Glomerular visceral epithelial cell (primary cell): ENCODE measurements at regions not wholly inside any gene's neighbourhood (a gene's known extent, or its start where the extent isn't known, plus 50 kb on each side); places are given as distances from the start of the nearest gene placed in this dataset.

Experiments
- DNase-seq: peaks from one replicate; pipeline ENCODE4 v3.0.0-alpha.2; 2016; ENCODE audit errors: extremely low spot score

- DNase-seq: no peak
Measured at GRCh38 chr22:49586873-49587272, 240.8 kb downstream of the BRD1 start.

- DNase-seq: no peak
Measured at GRCh38 chr22:49586244-49586748, 241.4 kb downstream of the BRD1 start.

GRCh38 chr22:49585461-49586243 lies 242.0 kb downstream of the BRD1 start:
- no peak for DNase-seq

GRCh38 chr22:49583886-49584505 lies 243.7 kb downstream of the BRD1 start:
- no peak for DNase-seq

GRCh38 chr22:49583341-49583740 lies 244.3 kb downstream of the BRD1 start:
- DNase-seq: no peak

GRCh38 chr22:49582678-49583077 lies 245.0 kb downstream of the BRD1 start:
- DNase-seq: no peak

GRCh38 chr22:49582181-49582580 lies 245.5 kb downstream of the BRD1 start:
- DNase-seq: no peak

GRCh38 chr22:49580024-49580423 lies 247.6 kb downstream of the BRD1 start:
- no peak for DNase-seq

GRCh38 chr22:49577168-49578060 lies 250.3 kb downstream of the BRD1 start:
- no peak for DNase-seq

- DNase-seq: no peak
Measured at GRCh38 chr22:49576241-49577141, 251.2 kb downstream of the BRD1 start.

GRCh38 chr22:49575703-49576081 lies 252.0 kb downstream of the BRD1 start:
- DNase-seq: no peak

- no peak for DNase-seq
Measured at GRCh38 chr22:49574881-49575702, 252.6 kb downstream of the BRD1 start.

- no peak for DNase-seq
Measured at GRCh38 chr22:49574205-49574880, 253.3 kb downstream of the BRD1 start.

- no peak for DNase-seq
Measured at GRCh38 chr22:49573109-49573765, 254.4 kb downstream of the BRD1 start.

GRCh38 chr22:49571326-49571725 lies 256.3 kb downstream of the BRD1 start:
- DNase-seq: no peak

GRCh38 chr22:49570032-49570848 lies 257.4 kb downstream of the BRD1 start:
- no peak for DNase-seq

- no peak for DNase-seq
Measured at GRCh38 chr22:49569286-49570031, 258.2 kb downstream of the BRD1 start.
